A549 (cell line): ENCODE measurements at regions not wholly inside any gene's neighbourhood (a gene's known extent, or its start where the extent isn't known, plus 50 kb on each side); places are given as distances from the start of the nearest gene placed in this dataset.
A peak's percentile ranks its signal among the peaks of the same experiment; 100 is the strongest.

ENCODE experiments used
- ATAC-seq, 2 experiments: fragments of 200-7000 bp in 1 of 2; fragments of >200 bp in 1 of 2; cut with Nextera tagmentation in 1 of 2; cut with Tn5 transposase in 1 of 2; 3 replicates each; pipeline versions ENCODE4 v1.8.0 to v1.9.1; 2018 to 2020; ENCODE audit warnings: mild to moderate bottlenecking in 1 of 2, moderate library complexity in 1 of 2
- CTCF ChIA-PET: fragments of 300-600 bp; sonication (Branson Sonifier 250); formaldehyde crosslinking; extraction: SDS; loops from one replicate; lab custom pipeline; 2021; ENCODE audit warnings: antibody characterized with exemption, inconsistent platforms; lab: Yijun Ruan, JAX
- POLR2A ChIA-PET: fragments of 350-600 bp; formaldehyde crosslinking; extraction: SDS; loops from one replicate; lab custom pipeline; 2021; ENCODE audit warnings: antibody characterized with exemption, inconsistent platforms; lab: Yijun Ruan, JAX
- DNase-seq, 2 experiments: peaks; one replicate each; pipeline versions ENCODE4 v3.0.0 to v3.0.0-alpha.2; 2011 to 2016; ENCODE audit warnings: low read depth in 1 of 2, low spot score in 1 of 2
- FAIRE-seq: peaks from 2 replicates; lab custom pipeline; 2011; peaks lifted over from hg19 to GRCh38; lab: Jason Lieb, UNC
- H3K27ac ChIP-seq, 2 experiments: fragments of >200 bp; sonication (Bioruptor Twin); formaldehyde crosslinking; 3 replicates each; pipeline ENCODE4 v1.5.1; 2016 to 2017
- H3K4me1 ChIP-seq: fragments of >200 bp; sonication (Bioruptor Twin); formaldehyde crosslinking; 3 replicates; pipeline ENCODE4 v1.6.1; 2016
- H3K4me2 ChIP-seq: fragments of >200 bp; sonication (Bioruptor Twin); formaldehyde crosslinking; 3 replicates; pipeline ENCODE4 v1.6.1; 2016
- H3K4me3 ChIP-seq: fragments of >200 bp; sonication (Bioruptor Twin); formaldehyde crosslinking; 3 replicates; pipeline ENCODE4 v1.5.1; 2016
- H3K9me3 ChIP-seq: fragments of >200 bp; sonication (Bioruptor Twin); formaldehyde crosslinking; 3 replicates; pipeline ENCODE4 v1.6.1; 2016
- CBX2 ChIP-seq: fragments of 200-600 bp; sonication (generic); IDR thresholded peaks from 2 replicates; pipeline ENCODE4 v1.6.1; 2016; ENCODE audit warnings: low read depth, mild to moderate bottlenecking, borderline replicate concordance
- CEBPB ChIP-seq, 2 experiments: fragments of >200 bp in 1 of 2; sonication (Bioruptor Twin) in 1 of 2; formaldehyde crosslinking in 1 of 2; IDR thresholded peaks; 2 replicates each; pipeline ENCODE4 v1.6.1; 2012 to 2016
- CHD2 ChIP-seq: fragments of 150-350 bp; IDR thresholded peaks from 2 replicates; pipeline ENCODE4 v1.6.1; 2014; ENCODE audit warnings: low read length; ENCODE audit not compliant: partially characterized antibody
- CHD4 ChIP-seq: fragments of 200-600 bp; sonication (generic); IDR thresholded peaks from 2 replicates; pipeline ENCODE4 v1.6.1; 2016; ENCODE audit warnings: antibody characterized with exemption, mild to moderate bottlenecking, borderline replicate concordance
- E2F6 ChIP-seq: IDR thresholded peaks from 2 replicates; pipeline ENCODE4 v1.6.1; 2012; ENCODE audit warnings: low read depth, borderline replicate concordance
- EHMT2 ChIP-seq: fragments of 200-600 bp; sonication (generic); IDR thresholded peaks from 2 replicates; pipeline ENCODE4 v1.6.1; 2016; ENCODE audit warnings: antibody characterized with exemption, low read depth, mild to moderate bottlenecking, moderate library complexity
- ESRRA ChIP-seq: fragments of 150-350 bp; IDR thresholded peaks from 2 replicates; pipeline ENCODE4 v1.6.1; 2014; ENCODE audit warnings: mild to moderate bottlenecking, low read length, borderline replicate concordance
- FOSL2 ChIP-seq, 2 experiments: fragments of 450-650 bp in 1 of 2; fragments of >200 bp in 1 of 2; sonication (Bioruptor Twin) in 1 of 2; formaldehyde crosslinking; IDR thresholded peaks; 2 replicates each; pipeline versions ENCODE4 v1.5.0 to v1.6.1; 2016 to 2020; ENCODE audit warnings: mild to moderate bottlenecking in 1 of 2, moderate library complexity in 1 of 2
- HES2 ChIP-seq: fragments of >200 bp; sonication (Bioruptor Twin); formaldehyde crosslinking; IDR thresholded peaks from 2 replicates; pipeline ENCODE4 v1.6.1; 2016
- HOXA7 ChIP-seq: fragments of 250-450 bp; sonication (Bioruptor Pico); IDR thresholded peaks from 2 replicates; pipeline ENCODE4 v1.5.0; 2020; ENCODE audit warnings: mild to moderate bottlenecking, moderate library complexity
- HOXB13 ChIP-seq: fragments of 250-450 bp; sonication (Bioruptor Pico); IDR thresholded peaks from 2 replicates; pipeline ENCODE4 v1.5.0; 2020; ENCODE audit warnings: low read depth, mild to moderate bottlenecking, moderate library complexity
- HOXB5 ChIP-seq: fragments of 250-450 bp; sonication (Bioruptor Pico); IDR thresholded peaks from 2 replicates; pipeline ENCODE4 v1.5.0; 2020; ENCODE audit warnings: mild to moderate bottlenecking, moderate library complexity
- MAFK ChIP-seq: fragments of 450-650 bp; IDR thresholded peaks from 2 replicates; pipeline ENCODE4 v1.6.1; 2014; ENCODE audit not compliant: partially characterized antibody
- MAX ChIP-seq: IDR thresholded peaks from 2 replicates; pipeline ENCODE4 v1.6.1; 2012
- MYC ChIP-seq: IDR thresholded peaks from 2 replicates; pipeline ENCODE4 v1.6.1; 2012; ENCODE audit warnings: mild to moderate bottlenecking, inconsistent platforms, low read length, improper control_type of control experiment, borderline replicate concordance
- PBX3 ChIP-seq: IDR thresholded peaks from 2 replicates; pipeline ENCODE4 v1.6.1; 2012
- POLR2AphosphoS2 ChIP-seq: conservative IDR thresholded peaks from 2 replicates; pipeline ENCODE4 v1.6.1; 2012; ENCODE audit warnings: low read length, improper control_type of control experiment, inconsistent platforms
- RAD21 ChIP-seq, 2 experiments: fragments of >200 bp in 1 of 2; sonication (Bioruptor Twin) in 1 of 2; formaldehyde crosslinking in 1 of 2; IDR thresholded peaks in 1 of 2; conservative IDR thresholded peaks in 1 of 2; 2 replicates in 1 of 2; 3 replicates in 1 of 2; pipeline ENCODE4 v1.6.1; 2012 to 2018; ENCODE audit warnings: inconsistent platforms in 1 of 2
- RNF2 ChIP-seq: fragments of 200-600 bp; sonication (generic); IDR thresholded peaks from 2 replicates; pipeline ENCODE4 v1.6.1; 2016; ENCODE audit warnings: low read depth, mild to moderate bottlenecking, antibody characterized with exemption, moderate library complexity, borderline replicate concordance
- SREBF2 ChIP-seq: fragments of 450-650 bp; IDR thresholded peaks from 2 replicates; pipeline ENCODE4 v1.6.1; 2014; ENCODE audit warnings: mild to moderate bottlenecking, moderate library complexity
- ZFP36 ChIP-seq: fragments of 450-650 bp; IDR thresholded peaks from 2 replicates; pipeline ENCODE4 v1.6.1; 2014; ENCODE audit warnings: borderline replicate concordance; ENCODE audit not compliant: partially characterized antibody
- ZNF302 ChIP-seq: fragments of 250-450 bp; sonication (Bioruptor Pico); IDR thresholded peaks from 2 replicates; pipeline ENCODE4 v1.9.0; 2021; ENCODE audit warnings: inconsistent platforms, mild to moderate bottlenecking, moderate library complexity
- WGBS: methylation state at CpG from one replicate; pipeline ENCODE4 v1.1.6; 2017; ENCODE audit errors: missing lambda C conversion rate; 5-methylcytosine and 5-hydroxymethylcytosine counted together
- TF ChIP-seq, protein P1 (sequence below): fragments of 200-600 bp; sonication (generic); IDR thresholded peaks from 2 replicates; pipeline ENCODE4 v1.6.1; 2016; ENCODE audit warnings: antibody characterized with exemption, mild to moderate bottlenecking, moderate library complexity

GRCh38 chr6:4625557-4625956 lies 150.6 kb upstream of the CDYL start:
- Histone ChIP-seq H3K4me3 (no peak overlapping the region), H3K4me1 (no peaks in the 10 kb centered on the region), H3K9me3 (peaks cover 16% of the 10 kb centered on the region; the same call in 2 of the 3 replicates), H3K27ac (no peak overlapping the region), H3K4me2 (no peak overlapping the region)
- no peak for FAIRE-seq
- TF ChIP-seq CHD4 (no peak), CEBPB (IDR thresholded peaks at IDR 0.05) (0 out of 4 replicates have a peak, but pooled peaks of 1 of the 2 experiments have one; percentile 16)
- no peak for DNase-seq
- ATAC-seq, result no peak
- WGBS, result 83% methylated on average over 6 of the region's 6 CpGs
- POLR2A ChIA-PET, result no interaction called here
- CTCF ChIA-PET, result interaction anchor here (1.3 kb wide), 1 partner anchor 157 kb away, joined by 3 read pairs; no protein-coding TSS in a partner anchor

DNA sequence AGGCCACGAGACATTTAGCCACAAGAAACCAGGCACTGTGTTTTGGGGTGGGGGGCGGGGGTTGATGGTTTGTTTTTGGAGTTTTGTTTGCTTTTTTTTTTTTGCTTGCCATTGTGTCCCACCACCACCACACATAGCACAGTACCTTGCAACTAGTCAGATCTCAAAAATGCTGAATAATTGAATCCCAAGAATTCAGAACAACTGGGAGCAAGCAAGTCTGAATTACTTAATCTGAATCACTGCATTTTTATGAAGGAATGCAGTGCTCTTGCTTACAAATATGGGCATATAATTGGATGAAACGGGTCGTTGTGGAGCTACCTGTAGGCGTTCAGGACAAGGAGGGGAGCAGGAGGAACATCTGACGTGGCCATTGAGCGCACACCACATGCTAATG lies 151.5 kb upstream of the CDYL start:
- ChIA-PET POLR2A (no interaction called here), CTCF (interaction anchor here (1.3 kb wide), 1 partner anchor 157 kb away, joined by 3 read pairs; no protein-coding TSS in a partner anchor)
- Histone ChIP-seq H3K4me3 (no peak overlapping the region), H3K9me3 (peaks cover 8% of the 10 kb centered on the region; the same call in 2 of the 3 replicates), H3K27ac (no peak overlapping the region), H3K4me1 (no peaks in the 10 kb centered on the region), H3K4me2 (no peak overlapping the region)
- ATAC-seq (no peak), DNase-seq (no peak), FAIRE-seq (no peak)
- TF ChIP-seq MAFK (no peak), CHD4 (no peak), SREBF2 (no peak), HES2 (no peak), MAX (no peak), POLR2AphosphoS2 (no peak), FOSL2 (IDR thresholded peaks at IDR 0.05) (no peak), FOSL2 (CRISPR knock-in tag; IDR thresholded peaks at IDR 0.05) (no peak), ZNF302 (no peak), ESRRA (no peak), EHMT2 (no peak), E2F6 (no peak), CHD2 (no peak), CEBPB (IDR thresholded peaks at IDR 0.05) (no peak), HOXA7 (no peak)
- WGBS, result 67% methylated on average over 7 of the region's 7 CpGs

DNA sequence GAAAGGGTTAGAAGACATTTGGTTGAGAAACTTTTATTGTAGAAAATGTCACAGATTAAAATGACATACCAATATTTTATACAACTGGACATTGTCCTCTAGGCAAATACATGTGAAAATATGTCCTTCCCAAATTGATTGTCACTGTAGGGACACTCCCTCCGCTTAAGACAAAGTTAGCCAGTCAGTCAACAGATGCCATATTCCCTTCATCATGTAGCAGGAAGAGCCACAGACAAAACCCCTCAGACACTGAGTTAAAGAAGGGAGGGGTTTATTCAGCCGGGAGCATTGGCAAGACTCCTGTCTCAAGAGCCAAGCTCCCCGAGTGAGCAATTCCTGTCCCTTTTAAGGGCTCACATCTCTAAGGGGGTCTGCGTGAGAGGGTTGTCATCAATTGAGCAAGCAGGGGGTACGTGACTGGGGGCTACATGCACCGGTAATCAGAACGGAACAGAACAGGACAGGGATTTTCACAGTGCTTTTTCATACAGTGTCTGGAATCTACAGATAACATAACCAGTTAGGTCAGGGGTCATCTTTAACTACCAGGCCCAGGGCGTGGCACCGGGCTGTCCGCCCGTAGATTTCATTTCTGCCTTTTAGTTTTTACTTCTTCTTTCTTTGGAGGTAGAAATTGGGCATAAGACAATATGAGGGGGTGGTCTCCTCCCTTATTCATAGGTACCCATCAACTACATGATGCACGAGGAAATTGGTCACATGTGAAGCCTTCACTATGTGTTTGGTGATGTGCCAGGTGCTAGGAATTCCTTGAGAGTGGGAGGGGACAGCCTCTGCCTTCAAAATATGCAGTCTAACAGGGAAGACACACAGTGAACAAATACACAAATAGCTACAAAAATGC lies 155.7 kb upstream of the CDYL start:
- POLR2A ChIA-PET, result no interaction called here
- DNase-seq (no peak), FAIRE-seq (no peak), ATAC-seq (no peak)
- H3K4me2 ChIP-seq, result no peak overlapping the region
- CTCF ChIA-PET, result no interaction called here
- no peaks in the 10 kb centered on the region for H3K4me1 ChIP-seq
- 91% methylated on average over 9 of the region's 12 CpGs for WGBS
- H3K9me3 ChIP-seq, result no peaks in the 10 kb centered on the region
- no peak overlapping the region for H3K4me3 ChIP-seq
- H3K27ac ChIP-seq, result no peak overlapping the region
- TF ChIP-seq RNF2, result no peak
- TF ChIP-seq, protein P1, sequence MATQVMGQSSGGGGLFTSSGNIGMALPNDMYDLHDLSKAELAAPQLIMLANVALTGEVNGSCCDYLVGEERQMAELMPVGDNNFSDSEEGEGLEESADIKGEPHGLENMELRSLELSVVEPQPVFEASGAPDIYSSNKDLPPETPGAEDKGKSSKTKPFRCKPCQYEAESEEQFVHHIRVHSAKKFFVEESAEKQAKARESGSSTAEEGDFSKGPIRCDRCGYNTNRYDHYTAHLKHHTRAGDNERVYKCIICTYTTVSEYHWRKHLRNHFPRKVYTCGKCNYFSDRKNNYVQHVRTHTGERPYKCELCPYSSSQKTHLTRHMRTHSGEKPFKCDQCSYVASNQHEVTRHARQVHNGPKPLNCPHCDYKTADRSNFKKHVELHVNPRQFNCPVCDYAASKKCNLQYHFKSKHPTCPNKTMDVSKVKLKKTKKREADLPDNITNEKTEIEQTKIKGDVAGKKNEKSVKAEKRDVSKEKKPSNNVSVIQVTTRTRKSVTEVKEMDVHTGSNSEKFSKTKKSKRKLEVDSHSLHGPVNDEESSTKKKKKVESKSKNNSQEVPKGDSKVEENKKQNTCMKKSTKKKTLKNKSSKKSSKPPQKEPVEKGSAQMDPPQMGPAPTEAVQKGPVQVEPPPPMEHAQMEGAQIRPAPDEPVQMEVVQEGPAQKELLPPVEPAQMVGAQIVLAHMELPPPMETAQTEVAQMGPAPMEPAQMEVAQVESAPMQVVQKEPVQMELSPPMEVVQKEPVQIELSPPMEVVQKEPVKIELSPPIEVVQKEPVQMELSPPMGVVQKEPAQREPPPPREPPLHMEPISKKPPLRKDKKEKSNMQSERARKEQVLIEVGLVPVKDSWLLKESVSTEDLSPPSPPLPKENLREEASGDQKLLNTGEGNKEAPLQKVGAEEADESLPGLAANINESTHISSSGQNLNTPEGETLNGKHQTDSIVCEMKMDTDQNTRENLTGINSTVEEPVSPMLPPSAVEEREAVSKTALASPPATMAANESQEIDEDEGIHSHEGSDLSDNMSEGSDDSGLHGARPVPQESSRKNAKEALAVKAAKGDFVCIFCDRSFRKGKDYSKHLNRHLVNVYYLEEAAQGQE, result no peak
- no peak for TF ChIP-seq CBX2
- no peak for TF ChIP-seq ZFP36
- TF ChIP-seq MYC, result no peak
- no peak for TF ChIP-seq HOXB5 (CRISPR knock-in tag)
- no peak for TF ChIP-seq HOXB13
- TF ChIP-seq E2F6, result no peak
- no peak for TF ChIP-seq RAD21 (conservative IDR thresholded peaks at IDR 0.05 in 1 of 2, IDR thresholded peaks at IDR 0.05 in 1 of 2)
- TF ChIP-seq PBX3, result no peak
